GM23338 (cell line): ENCODE measurements at regions not wholly inside any gene's neighbourhood (a gene's known extent, or its start where the extent isn't known, plus 50 kb on each side); places are given as distances from the start of the nearest gene placed in this dataset.

Experiments
- CREB1 ChIP-seq: fragments of 250-450 bp; sonication (Bioruptor Pico); IDR thresholded peaks from 2 replicates; pipeline ENCODE4 v1.5.0; 2020; ENCODE audit warnings: low read depth, mild to moderate bottlenecking, moderate library complexity
- POLR2AphosphoS5 ChIP-seq: IDR thresholded peaks from 2 replicates; pipeline ENCODE4 v1.6.1; 2016; ENCODE audit warnings: antibody characterized with exemption, low read depth
- TF ChIP-seq, protein P1 (sequence below), 2 experiments: fragments of 200-600 bp in 1 of 2; sonication (generic) in 1 of 2; conservative IDR thresholded peaks; 2 replicates each; pipeline versions ENCODE4 v1.5.1 to v1.6.1; 2016 to 2017; ENCODE audit warnings: antibody characterized with exemption in 2 of 2, low read depth in 2 of 2, mild to moderate bottlenecking in 2 of 2, moderate library complexity in 1 of 2

DNA sequence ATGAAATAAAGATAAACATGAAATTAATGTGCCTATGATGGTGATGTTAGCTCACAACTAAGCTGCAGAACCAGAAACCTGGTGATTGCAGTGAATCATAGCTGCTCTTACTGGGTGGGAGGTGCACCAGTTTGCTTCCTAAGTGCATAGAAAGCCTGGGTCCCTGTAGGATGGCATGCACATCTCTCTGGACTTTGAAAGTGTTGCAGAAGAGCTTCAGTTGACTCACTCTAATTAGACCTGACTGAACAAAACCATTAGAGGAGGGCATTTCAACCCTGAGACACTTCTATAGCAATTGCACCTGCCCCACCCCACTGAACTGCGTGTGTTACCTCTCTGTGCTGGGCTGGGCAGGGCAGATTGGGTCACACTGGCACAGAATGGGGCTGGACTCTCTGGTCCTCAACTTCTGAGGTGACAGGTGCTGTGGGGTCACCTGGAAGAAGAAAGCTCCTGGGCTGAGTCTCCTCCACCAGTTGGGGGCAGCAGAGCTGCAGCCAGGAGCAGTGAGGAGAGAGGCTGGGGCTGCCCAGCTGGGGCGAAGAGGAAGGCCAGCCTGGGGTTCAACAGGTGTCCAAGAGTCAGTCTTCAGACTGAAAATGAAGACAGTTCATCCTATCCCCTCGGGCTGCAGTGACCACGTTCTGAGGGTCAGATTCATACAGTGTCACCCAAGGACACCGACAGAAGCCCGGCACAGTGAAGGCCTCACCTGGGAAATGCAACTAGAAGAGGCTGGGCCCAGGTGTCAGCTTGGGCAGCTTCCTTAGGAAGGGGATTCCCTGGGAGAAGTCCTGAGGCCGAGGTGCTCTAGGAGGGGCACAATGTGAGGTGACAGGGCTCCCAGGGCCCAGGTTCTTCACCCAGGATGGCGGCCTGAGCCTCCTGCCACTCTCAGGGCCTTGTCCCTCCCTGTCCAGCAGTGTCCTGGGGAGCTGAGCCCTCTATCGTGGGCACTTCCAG is 58.1 kb downstream of the GGTLC2 start:
- TF ChIP-seq CREB1 (no peak), POLR2AphosphoS5 (no peak)
- TF ChIP-seq, protein P1, sequence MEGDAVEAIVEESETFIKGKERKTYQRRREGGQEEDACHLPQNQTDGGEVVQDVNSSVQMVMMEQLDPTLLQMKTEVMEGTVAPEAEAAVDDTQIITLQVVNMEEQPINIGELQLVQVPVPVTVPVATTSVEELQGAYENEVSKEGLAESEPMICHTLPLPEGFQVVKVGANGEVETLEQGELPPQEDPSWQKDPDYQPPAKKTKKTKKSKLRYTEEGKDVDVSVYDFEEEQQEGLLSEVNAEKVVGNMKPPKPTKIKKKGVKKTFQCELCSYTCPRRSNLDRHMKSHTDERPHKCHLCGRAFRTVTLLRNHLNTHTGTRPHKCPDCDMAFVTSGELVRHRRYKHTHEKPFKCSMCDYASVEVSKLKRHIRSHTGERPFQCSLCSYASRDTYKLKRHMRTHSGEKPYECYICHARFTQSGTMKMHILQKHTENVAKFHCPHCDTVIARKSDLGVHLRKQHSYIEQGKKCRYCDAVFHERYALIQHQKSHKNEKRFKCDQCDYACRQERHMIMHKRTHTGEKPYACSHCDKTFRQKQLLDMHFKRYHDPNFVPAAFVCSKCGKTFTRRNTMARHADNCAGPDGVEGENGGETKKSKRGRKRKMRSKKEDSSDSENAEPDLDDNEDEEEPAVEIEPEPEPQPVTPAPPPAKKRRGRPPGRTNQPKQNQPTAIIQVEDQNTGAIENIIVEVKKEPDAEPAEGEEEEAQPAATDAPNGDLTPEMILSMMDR (conservative IDR thresholded peaks at IDR 0.05; ENCODE audit: low read depth in 2 of 2): peak; percentile 49 to 59
